Hematopoietic multipotent progenitor cell treated with erythropoietin and hydrocortisone succinate and interleukin-3 and kit ligand, for 8 days (in vitro differentiated cells): ENCODE measurements at regions not wholly inside any gene's neighbourhood (a gene's known extent, or its start where the extent isn't known, plus 50 kb on each side); places are given as distances from the start of the nearest gene placed in this dataset.

ENCODE experiments used
- DNase-seq: peaks from one replicate; pipeline ENCODE4 v3.0.0-alpha.2; 2015

DNA sequence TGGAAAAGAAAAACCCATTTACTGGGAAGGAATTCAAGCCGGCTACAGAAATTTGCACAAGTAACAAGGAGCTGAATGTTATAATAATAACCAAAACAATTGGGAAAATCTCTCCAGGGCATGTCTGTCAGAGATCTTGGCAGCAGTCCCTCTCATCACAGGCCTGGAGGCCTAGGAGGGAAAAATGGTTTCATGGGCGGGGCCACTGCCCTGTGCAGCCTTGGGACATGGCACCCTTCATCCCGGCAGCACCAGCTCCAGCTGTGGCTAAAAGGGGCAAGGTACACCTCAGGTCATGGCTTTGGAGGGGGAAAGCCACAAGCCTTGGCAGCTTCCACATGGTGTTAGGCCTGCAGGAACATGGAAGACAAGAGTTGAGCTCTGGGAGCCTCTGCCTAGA is 513.1 kb upstream of the CNKSR2 start:
- no peak for DNase-seq

DNA sequence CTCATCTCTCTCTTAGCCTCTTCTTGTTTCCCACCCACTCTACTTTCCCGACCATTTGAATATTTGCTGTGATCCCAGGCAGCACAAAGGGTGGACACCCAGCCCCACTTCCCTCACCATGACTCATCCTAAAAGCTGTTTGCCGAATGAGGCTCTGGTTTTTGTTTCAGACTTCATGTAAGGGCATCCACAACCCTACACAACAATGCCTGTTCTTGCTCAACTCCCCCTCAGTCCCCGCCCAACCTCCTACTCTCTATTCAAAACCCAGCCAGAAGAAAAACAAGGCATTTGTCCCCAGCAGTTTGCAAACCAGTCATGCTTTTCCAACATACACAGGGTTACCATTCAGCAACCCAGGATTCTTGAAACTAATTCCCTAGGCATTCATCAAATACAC is 516.5 kb upstream of the CNKSR2 start:
- no peak for DNase-seq

DNA sequence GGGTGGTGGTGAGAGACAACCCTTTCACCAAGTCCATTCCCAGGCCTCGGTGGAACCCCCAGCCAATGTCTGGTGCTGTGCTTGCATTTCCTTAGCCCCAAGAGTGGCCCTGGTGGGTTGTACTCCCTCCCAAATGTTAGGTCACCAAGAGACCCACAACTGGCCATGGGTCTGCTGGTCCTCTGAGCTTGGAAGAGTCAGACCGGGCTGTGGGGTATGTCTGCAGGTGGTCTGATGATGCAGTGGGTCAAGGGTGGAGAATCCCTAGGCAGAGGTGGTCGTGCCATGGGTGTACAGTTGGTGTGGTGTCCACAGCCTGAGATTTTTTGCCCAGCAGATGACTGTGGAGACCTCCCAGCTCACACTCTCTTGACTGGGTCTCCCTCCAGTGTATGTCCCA is 535.7 kb upstream of the CNKSR2 start:
- DNase-seq = no peak

DNA sequence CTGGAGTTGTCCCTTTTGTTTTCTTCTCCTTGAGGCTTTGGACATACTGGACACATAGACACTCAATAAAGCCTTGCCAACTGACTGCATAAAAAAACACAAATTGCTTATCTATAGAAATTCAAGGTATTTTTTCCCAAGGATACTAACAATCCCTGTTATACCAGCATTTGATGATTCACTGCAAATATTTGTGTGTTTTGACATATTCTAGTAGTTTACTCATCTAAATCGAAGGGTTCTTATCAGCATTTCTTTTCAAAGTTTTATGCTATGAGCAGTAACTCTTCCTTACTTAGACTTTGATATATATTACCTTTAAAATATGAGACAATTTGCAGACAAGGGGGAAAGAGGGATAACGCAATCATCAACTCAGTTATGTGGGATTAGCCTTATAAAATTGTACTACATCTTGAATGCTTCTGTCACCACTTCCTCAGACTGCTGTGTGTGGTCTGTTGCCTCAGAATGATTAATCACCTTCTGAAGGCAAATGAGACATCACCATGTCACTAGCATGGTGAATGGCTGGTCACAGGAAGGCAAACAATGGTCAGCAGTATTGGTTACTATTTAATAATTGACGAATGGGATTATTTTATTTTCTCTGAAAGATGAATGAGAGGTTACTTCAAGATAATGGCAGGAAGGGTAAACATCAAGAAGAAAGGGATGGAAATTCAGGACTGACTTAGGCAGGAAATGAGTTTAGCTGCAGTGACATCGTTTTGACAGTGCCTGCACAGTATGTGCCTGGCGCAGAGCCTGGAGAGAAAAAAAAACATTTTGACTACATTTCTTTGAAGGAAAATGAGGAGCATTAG is 544.3 kb upstream of the CNKSR2 start:
- DNase-seq = no peak

DNA sequence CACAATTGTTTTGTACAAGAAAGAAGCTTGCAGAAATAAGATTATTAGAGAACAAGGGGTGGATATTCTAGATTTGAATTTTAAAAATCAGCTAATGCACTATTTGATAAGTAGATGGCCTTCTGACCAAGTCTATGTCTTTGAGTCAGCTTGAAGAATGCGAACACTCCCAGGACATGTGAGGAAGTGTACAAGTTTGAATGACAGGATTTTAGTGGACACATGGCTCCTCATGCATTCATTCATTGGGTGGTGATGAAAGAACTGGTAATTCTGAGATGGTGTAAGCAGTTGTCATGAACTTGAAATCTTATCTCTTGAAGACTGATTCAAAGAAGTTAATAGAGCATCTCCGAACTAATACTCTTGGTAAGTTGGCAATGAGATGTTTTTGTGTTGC is 548.2 kb upstream of the CNKSR2 start:
- no peak for DNase-seq

DNA sequence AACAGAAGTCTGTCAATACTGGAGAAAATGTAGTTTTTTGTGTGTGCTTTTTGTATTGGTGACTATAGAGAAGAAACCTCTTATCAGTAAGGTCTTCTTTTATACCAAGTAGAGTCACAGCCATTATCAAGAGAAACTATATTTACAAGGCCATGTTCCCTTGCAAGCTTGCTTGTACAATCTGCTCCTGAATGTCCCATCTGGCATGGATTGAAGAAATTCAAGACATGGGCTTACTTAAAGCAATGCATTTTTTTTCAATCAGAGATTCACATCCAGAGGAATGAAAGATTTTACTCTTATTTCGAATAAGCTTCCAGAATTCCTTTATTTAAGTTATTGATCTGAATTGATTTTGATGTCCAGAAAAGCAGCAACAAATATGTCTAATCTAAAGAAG is 537.3 kb upstream of the RPS6KA3 start:
- no peak for DNase-seq

DNA sequence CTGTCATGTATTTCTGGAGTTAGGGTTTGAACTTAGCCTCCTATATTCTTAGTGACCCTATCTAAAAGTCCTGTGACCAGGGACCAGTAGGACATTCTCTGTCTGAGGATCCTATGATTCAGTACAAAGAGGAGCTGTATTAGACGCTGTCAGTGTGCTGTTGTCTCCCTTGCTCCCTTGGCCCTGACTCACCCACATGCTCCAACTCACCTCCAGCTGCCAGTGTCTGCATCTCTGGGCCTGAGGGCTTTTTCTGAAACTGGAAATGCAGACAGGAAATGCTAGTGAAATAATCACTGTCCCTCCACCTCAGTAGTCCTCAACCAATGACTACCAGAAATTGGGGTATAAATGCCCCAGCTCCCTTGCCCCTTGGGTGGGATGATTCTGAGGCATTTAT is 535.3 kb upstream of the RPS6KA3 start:
- DNase-seq = no peak

DNA sequence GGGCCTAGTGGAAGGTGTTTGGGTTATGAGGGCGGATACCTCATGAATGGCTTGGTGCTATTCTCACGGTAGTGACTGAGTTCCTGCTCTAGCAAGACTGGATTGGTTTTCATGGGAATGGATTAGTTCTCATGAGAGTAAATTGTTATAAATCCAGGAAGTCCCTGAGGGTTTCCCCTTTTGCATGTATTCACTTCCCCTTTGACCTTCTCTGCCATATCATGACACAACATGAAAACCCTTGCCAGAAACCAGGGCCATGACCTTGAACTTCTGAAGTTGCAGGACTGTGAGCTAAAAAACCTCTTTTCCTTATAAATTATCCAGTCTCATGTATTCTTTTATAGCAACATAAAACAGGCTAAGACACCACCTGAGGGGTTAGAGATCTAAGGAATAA is 529.7 kb upstream of the RPS6KA3 start:
- DNase-seq = no peak

DNA sequence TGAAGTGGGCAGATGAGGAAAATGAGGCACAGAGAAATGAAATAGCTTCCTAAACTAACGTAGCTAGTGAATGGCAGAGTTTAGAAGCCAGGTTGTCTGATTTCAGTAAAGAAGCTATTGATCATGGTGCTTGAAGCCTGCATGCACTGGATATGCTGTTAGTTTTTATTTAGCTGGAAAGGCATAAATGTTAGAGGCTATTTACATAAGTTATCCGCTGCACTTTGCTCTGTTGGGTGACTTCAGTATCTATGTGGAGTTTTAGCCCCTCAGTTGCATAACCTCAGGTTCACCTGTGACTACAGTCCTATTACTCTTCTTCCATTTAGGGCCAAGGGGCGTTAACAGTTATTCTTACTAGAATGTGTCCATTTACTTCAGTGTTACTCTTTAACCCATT is 522.4 kb upstream of the RPS6KA3 start:
- no peak for DNase-seq

DNA sequence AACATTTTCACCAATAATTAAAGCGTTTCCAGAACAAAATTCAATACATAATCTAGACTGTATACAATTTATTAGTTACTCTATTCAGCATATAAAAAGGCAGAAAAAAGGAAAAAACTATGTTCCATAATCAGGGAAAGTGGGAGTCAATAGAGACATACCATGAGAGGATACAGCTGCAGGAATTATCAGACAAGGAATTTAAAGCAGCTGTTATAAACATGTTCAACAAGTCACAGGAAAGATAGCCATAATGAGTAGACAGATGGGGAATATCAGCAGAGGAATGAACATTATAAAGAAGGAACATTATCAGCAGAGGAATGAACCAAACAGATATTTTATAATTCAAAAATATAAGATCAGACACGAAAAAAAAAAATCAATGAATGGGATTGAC is 500.6 kb upstream of the RPS6KA3 start:
- no peak for DNase-seq

DNA sequence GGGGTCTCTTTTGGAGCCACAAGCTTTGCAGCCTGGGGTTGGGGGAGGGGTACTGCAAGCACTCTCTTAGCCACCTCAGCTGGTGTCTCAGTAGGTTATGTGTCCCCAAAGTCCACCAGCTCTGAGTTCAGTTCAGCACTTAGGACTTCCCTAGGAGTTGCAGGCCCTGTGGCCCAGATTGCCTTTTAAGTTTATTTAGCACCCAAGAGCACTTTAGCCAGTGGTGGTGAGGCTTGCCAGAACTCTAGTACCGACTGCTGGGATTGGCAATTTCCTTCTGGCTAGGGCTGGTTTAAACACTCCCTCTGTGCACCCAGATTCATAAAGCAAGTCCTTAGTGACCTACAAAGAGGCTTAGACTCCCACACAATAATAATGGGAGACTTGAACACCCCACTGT is 489.9 kb upstream of the RPS6KA3 start:
- no peak for DNase-seq

DNA sequence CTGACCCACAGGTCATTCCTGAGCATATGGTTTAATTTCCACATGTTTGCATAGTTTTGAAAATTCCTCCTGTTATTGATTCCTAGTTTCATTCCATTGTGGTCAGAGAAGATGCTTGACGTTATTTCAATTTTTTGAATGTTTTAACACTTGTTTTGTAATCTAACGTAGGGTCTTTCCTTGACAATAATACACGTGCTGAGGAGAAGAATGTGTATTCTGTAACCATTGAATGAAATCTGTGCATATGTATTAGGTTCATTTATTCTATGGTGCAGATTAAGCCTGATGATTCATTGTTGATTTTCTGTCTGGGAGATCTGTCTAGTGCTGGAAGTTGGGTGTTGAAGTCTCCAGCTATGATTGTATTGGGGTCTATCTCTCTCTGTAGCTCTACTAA is 486.4 kb upstream of the RPS6KA3 start:
- no peak for DNase-seq

DNA sequence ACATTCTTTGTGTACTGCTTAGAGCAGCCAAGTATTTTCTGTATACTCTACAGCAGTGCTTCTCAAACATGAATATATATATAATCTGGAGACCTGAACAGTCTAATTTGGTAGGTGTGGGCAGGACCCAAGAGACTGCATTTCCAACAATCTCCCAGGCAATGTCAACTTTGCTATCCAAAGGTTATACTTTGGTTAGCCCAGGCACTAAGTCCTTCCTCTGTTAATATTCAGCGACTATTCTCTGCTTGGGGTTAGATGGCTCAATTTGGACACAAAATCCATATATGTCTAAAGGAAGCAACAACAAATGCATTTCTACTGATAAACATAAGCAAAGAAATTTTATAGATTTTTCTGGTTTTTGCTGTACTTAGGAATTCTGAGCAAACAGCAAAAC is 480.0 kb upstream of the RPS6KA3 start:
- no peak for DNase-seq

DNA sequence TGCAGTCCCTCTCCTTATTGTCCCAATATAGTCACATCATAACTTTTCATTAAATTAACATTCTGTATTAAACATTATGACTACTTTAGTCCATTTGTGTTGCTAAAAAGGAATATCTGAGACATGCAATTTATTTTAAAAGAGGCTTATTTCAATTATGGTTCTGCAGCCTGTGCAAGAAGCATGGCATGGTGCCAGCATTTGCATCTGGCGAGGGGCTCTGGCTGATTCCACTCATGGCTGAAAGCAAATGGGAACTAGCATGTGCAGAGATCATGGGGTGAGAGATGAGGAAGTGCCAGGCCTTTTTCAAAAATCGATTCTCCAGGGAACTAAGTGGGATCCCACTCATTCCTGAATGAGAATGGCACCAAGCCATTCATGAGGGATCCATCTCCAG is 476.3 kb upstream of the RPS6KA3 start:
- no peak for DNase-seq

DNA sequence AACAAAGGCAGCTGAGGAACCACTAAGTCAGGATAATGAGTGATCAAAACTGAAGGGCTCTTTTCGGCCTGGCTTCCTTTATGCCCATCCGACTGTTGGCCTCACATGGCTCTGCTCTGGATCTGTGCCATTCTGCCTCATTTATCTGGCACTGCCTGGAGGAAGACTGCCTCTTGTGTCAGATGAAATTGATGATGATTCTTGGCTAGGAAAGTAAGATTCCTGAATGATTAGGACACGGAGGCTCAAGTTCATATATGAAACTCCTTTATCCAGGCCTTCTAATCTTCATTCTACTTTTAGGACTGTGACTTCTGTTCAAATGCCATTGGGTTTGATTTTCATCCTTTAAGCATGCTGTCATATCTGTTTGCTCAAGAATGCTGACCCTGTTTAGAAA is 475.4 kb upstream of the RPS6KA3 start:
- no peak for DNase-seq

DNA sequence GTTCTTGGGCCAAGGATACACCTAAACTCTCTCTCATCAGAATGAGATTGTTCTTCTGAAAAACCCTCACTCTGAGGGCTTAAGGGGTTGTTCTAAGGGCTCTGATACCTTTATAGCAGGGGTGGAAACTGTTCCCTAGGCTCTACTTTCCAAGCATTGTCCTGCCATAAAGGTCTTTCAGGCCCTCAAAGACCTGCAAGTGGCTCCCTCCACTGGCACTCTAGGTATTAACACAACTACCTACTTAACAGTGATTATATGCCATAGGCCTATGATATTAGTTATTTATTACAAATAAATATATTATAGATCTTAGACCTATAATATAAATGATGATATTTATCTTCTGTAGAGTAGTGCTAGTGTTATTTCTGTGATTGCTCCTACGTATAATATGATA is 473.7 kb upstream of the RPS6KA3 start:
- DNase-seq = no peak

DNA sequence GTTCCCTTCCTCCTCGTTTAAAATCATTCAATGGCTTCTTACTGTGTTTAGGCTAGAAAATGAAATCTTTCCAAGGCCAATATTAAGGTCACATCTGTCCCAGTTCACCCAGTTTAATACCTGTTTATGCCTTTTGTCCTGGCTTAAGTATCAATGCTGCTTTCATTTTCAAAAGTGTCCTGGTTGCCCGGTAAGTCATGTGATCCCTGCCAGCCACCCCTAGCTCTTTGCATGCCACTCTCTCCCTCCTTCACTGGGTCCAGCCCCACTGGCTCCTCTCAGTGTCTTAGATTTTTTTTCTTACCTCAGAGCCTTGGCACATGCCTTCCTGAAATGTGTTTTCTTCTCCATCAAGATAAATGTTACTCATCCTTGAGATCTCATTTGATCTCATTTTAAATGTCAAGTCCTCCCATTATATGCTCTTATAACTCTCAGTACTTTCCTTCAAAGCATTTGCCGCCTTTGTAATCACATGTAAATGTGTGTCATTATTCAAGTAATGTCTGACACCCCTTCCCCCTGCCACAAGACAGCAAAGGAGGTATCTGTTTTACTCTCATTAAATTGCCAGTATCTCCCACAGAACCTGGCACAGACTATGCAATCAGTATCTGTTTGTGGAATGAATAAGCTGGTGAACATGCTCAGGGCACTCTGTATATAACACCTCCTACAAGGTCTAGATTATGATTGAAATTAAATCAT is 472.5 kb upstream of the RPS6KA3 start:
- no peak for DNase-seq

DNA sequence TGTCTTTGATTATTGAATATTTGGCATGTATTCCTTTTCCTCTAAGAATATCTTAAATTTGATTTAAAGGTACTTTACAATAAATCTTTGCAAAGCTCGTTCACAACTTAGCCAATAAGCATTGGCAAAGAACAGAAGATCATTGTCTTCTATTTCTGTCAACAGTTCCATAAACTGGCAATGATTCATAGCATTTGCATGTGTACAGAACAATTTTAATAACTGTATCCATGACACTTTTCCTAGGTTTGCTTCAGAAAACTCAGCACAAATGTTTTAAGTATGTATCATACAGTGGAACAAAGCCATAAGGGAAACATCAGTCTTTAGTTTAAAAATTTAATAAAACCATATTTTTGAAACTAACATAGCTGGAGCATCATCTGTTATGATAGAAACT is 462.7 kb upstream of the RPS6KA3 start:
- no peak for DNase-seq

DNA sequence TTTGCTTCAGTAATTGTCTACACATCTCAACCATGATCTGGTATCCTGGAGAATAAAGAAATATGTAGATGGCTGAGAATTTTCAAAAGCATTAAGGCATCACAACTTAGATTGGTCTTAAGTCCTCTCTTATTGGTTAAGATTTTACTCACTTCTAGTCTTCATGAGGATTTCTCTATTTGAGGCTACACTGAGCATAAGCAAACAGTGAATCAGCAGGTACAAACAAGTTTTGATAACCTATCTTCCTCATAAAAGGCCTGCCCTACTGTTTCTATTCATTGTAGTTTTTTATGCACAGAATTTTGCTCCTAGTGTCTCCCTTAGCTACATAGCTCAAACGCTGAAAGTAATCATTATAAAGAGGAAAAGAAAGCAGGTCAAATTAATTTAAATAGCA is 460.7 kb upstream of the RPS6KA3 start:
- no peak for DNase-seq

DNA sequence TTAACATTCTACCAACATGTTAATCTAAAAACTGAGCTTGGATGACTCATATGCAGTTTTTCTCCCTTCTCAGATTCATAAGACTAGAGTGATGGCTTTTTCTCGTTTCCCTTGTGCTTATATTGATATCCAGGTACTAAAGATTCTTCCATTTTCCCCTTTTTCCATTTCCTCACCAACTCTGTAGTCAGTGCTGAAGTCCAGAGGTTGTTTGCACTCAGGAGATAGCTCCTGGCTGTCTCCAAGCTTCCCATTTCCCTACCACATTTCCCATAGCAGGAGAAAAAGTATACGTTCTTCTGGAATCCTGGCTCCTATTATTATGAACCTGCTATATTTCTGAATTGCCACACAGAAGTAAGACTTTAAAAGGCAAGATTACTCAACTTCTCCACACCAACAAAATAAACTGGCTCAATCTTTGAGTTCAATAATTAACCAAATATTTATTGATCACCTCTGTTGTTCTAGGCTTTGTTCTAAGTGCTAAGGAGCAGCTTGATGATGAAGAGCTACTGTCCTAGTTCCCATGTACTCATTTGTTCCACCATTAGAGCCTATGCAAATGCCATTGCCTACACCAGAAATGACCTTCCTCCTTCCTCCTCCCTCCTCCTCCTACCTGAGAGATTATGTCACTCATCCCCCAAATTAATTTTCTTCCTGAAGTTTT is 454.4 kb upstream of the RPS6KA3 start:
- no peak for DNase-seq

DNA sequence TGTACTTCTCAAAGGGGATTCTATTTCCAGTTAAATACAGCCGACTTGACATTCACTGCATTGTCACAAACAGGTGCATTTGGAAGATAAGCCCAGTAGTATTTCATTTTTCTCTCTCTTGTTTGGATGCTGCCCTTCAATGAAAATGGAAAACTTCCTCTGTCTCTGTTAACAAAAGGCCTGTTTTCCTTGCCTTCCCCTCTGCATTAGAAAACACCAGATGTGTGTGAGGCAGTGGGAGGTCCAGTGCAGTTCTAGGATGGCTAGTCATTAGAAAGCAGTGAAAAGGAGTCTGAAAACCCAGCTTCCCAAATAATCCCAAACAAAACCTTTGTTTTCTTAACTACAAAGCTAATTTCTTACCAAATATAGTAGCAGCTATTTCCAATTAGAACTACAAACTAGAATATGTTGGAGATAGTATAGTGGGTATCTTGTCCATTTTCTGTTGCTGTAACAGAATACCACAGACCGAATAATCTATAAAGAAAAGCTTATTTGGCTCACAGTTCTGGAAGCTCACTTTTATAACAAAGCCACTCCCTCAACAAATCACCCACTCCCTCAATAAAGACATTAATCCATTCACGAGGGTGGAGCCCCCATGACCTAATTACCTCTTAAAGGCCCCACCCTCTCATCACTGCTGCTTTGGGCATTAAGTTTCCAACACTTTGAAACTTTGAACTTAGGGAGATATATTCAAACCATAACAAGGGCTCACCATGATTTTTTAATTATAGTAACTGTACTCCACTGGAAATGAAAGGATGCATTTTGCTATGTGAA is 452.1 kb upstream of the RPS6KA3 start:
- DNase-seq = no peak

DNA sequence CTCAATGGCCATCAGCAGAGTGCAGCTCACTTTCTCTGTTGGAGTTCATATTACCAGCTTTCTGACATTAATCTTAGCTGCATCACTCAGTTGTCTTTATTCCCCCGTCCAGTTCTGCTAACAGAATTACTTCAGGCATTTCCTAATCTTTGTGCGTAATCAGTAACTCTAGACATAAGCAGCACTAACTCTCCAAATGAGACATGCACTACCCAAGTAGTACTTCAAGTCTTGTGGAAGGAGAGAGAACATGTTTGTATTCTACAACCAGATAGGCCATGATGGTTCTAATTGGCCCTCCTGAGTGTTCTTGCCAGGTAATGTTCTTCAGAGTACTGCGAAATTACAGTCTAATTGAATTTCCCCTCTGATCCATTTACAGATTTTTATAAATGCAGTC is 448.5 kb upstream of the RPS6KA3 start:
- DNase-seq = no peak

DNA sequence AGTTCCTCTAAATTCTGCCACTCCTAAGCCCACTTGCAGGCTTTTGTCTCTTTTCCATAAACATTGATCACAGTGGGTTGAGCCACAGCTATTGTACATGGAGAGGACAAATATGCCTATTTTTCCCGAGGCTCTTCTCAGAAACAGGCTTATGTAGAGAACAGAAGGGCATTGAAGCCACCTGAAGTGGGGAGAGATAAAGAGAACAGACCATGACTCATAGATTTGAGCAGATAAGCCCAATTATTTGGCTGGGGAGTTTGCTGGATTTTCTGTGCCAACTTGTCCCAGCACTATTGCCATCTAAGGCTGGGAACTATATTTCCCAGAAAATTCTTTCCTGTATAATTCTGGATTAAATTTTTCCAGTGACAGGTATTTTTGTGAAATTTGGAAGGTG is 446.1 kb upstream of the RPS6KA3 start:
- DNase-seq = no peak
